GM12875 (cell line): ENCODE measurements at regions not wholly inside any gene's neighbourhood (a gene's known extent, or its start where the extent isn't known, plus 50 kb on each side); places are given as distances from the start of the nearest gene placed in this dataset.
"Not testable (repeated sequence)": the region's sequence is repeated elsewhere in the genome, so short reads cannot be mapped to it uniquely, and the experiment has no call there.

Experiments used
- H3K4me3 ChIP-seq: one replicate; pipeline ENCODE4 v1.5.1; 2011; ENCODE audit warnings: low read depth, low read length, control low read depth
- TF ChIP-seq, protein P1 (sequence below): IDR thresholded peaks from 2 replicates; pipeline ENCODE4 v1.5.1; 2011; ENCODE audit warnings: low read depth, mild to moderate bottlenecking, control low read depth, inconsistent platforms, low read length, moderate library complexity, borderline replicate concordance; ENCODE audit not compliant: insufficient read depth

DNA sequence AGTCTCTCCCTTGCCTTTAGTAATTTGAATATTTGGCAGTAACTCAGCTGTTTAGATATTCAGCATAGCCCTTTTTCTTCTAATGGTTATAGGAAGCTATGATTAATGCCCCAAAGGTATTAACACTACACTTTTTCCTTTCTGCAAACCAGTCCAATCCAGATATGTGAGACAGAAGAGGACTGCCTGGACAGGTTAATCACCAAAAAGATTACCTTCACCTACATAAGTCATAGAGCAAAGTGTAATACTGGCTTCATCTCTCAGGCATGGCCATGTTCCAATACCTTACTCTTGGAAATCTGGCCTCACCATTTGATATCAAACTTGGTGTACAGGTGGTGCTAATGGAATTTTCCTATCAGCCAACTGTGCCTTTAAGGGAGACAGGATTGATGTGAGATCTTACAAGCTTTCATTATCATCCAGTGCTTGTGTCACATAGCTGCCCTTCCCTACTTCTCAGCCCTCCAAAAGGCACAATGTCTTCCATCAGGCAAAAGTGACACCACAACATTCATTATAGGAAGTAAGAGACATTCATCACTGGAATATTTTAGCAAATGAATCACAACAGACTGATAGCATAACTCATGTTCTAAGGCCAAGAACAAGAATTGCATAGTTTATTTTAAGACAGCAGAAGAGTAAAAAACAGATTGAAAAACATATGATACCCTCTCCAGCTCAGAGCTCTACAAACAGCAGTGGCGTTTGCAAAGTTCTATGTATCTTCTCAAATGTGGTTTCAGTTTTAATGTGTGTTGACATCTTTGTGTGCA is 91.2 kb upstream of the PAM start:
- TF ChIP-seq, protein P1, sequence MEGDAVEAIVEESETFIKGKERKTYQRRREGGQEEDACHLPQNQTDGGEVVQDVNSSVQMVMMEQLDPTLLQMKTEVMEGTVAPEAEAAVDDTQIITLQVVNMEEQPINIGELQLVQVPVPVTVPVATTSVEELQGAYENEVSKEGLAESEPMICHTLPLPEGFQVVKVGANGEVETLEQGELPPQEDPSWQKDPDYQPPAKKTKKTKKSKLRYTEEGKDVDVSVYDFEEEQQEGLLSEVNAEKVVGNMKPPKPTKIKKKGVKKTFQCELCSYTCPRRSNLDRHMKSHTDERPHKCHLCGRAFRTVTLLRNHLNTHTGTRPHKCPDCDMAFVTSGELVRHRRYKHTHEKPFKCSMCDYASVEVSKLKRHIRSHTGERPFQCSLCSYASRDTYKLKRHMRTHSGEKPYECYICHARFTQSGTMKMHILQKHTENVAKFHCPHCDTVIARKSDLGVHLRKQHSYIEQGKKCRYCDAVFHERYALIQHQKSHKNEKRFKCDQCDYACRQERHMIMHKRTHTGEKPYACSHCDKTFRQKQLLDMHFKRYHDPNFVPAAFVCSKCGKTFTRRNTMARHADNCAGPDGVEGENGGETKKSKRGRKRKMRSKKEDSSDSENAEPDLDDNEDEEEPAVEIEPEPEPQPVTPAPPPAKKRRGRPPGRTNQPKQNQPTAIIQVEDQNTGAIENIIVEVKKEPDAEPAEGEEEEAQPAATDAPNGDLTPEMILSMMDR = no peak
- no peak overlapping the region for H3K4me3 ChIP-seq

DNA sequence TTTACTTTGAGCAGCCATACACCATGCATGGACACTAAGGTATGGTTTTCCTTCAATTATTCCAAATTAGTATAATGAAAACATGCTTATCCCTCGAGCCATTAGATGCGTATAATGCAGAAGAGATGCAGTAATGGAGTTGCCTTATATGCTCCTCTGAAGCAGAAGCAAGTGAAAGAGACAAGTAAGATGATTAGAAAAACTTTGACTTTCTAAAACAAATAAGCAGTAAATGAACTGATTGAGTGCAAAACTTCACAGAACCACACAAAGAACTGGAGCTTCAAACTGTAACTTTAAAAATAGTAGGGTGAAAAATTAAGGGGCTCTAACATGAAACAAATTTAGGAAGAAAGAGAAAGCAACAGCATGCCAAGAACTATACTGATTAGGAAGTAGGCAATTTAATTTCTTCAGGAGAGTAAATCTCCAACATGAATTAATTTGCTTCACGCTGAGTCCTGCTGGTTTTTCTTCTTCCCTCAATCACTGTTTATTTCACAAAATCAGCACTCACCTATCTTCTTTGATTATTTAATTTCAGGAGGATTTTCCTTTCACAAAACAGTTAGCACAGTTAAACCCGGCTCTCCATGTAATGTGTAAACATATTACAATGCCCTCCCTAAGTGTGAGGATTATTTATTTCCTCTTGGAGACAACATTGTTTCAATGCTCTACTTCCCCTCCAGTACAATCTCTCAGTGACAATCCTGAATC is 90.3 kb upstream of the PAM start:
- no peak overlapping the region for H3K4me3 ChIP-seq
- TF ChIP-seq, protein P1 = no peak

DNA sequence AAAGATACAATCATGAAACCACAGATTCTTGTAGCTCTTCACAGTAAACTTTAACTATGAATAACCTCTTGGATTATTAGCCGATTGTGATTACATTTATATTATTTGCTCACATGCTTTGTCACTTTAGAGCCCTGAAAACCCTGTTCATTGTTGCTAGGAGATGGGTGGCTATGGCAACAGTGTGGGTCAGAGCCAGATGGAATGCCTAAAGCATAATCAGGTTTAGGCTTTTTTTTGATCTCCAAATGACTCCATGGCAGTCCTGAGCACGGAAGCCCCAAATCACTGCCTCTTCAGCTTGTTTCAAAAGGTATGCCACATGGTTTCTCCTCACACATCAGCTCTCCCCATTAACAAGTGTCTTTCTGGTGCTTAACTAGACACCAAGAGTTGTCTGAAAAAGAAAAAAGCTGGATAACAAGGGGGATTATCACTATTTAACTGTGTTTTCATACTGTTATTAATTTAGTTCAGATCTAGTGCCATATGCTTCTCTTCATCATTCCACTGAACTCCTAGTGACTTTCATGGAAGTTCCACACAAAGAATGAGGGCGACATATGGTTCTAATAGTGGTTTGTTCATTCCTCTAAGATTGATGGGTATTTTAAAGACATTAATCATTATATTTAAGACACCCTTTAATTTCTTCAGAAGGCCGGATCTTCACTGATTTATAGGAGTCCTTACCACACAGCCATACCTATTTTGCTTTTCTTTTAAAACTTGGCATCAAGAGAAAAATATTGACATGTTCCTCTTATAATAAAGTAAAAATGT is 88.8 kb upstream of the PAM start:
- H3K4me3 ChIP-seq = no peak overlapping the region
- TF ChIP-seq, protein P1 = no peak

DNA sequence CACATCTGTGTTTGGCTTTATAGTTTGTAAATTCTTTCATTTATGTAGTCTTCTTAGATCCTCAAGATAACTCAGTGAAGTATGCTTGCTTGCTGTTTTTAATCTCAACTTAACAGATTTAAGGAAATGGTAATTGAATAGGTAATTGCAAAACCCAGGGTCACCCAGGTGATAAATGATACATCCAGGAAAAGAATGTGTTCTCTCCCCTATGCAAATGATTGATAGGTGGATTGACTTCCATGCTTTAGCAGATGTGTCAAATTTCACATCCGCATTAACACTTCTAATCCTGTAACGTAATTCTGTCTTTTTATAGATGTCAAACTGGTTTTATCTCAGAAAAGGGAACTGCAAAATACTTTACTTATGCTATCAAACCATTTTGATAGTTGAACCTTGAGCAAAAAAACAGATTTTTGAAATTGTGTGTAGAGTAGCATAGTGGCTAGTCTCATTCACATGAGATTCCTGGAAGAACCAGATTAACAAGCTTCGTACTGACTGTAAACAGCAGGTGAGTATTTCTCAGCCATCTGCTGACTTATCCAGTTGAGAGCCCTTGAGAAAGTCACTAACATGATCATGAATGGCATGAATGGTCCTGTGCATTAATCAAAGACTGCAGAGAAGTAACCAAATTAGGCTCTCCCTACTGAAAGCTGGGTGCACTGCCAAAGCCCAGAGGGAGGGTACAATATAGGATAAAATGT is 86.7 kb upstream of the PAM start:
- TF ChIP-seq, protein P1 = no peak
- H3K4me3 ChIP-seq = no peak overlapping the region

DNA sequence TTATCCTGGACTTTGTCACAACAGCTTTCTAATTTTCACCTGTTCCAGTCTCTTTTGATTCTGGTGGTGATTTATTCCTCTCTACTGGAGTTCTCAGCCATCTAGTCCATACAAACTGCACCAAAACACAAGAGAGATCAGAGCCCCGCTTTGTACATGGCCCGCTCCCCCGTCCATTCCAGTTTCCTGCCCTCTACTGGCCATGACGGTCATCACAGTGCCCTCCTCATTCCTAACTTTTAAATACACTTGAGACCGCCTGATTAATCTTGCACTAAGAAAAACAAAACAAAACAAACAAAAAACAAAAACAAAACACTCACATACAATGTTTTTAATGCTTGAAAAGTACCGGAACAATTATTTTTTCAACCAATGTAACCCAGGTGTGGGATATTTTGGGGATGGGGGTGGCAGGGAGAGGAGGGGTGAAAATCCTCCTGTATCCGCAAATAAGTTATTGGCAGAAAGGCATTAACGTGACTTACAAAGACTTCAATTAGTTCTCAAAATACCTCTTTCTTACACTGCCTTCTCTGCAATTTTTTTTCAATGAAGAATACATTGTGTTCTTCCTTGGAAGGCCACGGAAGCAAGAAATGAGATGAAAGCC is 84.8 kb upstream of the PAM start:
- TF ChIP-seq, protein P1 = peak; percentile 43; the same call in 1 of the 2 replicates
- no peak overlapping the region for H3K4me3 ChIP-seq

DNA sequence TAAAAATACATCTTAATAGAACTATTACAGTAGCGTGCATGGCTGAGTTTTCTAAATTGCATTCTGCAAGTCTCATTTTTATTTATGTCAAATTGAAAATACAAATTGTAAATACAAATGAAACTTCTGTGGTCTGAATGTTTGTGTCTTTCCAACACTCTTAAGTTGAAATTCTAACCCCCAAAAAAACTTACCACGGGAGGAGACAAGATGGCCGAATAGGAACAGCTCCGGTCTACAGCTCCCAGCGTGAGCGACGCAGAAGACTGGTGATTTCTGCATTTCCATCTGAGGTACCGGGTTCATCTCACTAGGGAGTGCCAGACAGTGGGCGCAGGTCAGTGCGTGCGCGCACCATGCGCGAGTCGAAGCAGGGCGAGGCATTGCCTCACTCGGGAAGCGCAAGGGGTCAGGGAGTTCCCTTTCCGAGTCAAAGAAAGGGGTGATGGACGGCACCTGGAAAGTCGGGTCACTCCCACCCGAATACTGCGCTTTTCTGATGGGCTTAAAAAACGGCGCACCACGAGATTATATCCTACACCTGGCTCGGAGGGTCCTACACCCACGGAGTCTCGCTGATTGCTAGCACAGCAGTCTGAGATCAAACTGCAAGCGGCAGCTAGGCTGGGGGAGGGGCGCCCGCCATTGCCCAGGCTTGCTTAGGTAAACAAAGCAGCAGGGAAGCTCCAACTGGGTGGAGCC is 83.9 kb upstream of the PAM start:
- not testable (repeated sequence) for H3K4me3 ChIP-seq
